GM04503 (cell line): ENCODE measurements at regions not wholly inside any gene's neighbourhood (a gene's known extent, or its start where the extent isn't known, plus 50 kb on each side); places are given as distances from the start of the nearest gene placed in this dataset.

Experiments used
- DNase-seq: peaks from one replicate; pipeline ENCODE4 v3.0.0-alpha.2; 2012; ENCODE audit warnings: low read depth

GRCh38 chr10:61841338-61841875, 60.1 kb upstream of the ARID5B start:
- no peak for DNase-seq

- peak; percentile 39 for DNase-seq
Measured at GRCh38 chr10:61842755-61843497, 58.6 kb upstream of the ARID5B start.

GRCh38 chr10:61844116-61844822, 57.2 kb upstream of the ARID5B start:
- DNase-seq: no peak

- no peak for DNase-seq
Measured at GRCh38 chr10:61845196-61845949, 56.1 kb upstream of the ARID5B start.

- DNase-seq: no peak
Measured at GRCh38 chr10:61845950-61846268, 55.6 kb upstream of the ARID5B start.

GRCh38 chr10:61846370-61847031, 55.0 kb upstream of the ARID5B start:
- DNase-seq: no peak

- no peak for DNase-seq
Measured at GRCh38 chr10:61847087-61847486, 54.4 kb upstream of the ARID5B start.

- no peak for DNase-seq
Measured at GRCh38 chr10:61847640-61848039, 53.9 kb upstream of the ARID5B start.

GRCh38 chr10:61850376-61850775, 51.1 kb upstream of the ARID5B start:
- no peak for DNase-seq
